SU-DHL-6 (cell line): ENCODE measurements at regions not wholly inside any gene's neighbourhood (a gene's known extent, or its start where the extent isn't known, plus 50 kb on each side); places are given as distances from the start of the nearest gene placed in this dataset.
"Not testable (repeated sequence)": the region's sequence is repeated elsewhere in the genome, so short reads cannot be mapped to it uniquely, and the experiment has no call there.

Source experiments
- CTCF ChIP-seq: fragments of 200-600 bp; sonication (generic); IDR thresholded peaks from one replicate; pipeline ENCODE4 v1.5.1; 2017; ENCODE audit warnings: antibody characterized with exemption, mild to moderate bottlenecking, low read length, moderate library complexity; ENCODE audit not compliant: insufficient read depth, poor library complexity, severe bottlenecking
- EZH2phosphoT487 ChIP-seq: fragments of 200-600 bp; sonication (generic), shearing (Covaris generic); conservative IDR thresholded peaks from 2 replicates; pipeline ENCODE4 v1.6.1; 2018; ENCODE audit warnings: mild to moderate bottlenecking, antibody characterized with exemption, low read length, moderate library complexity, mixed read lengths

- TF ChIP-seq CTCF, EZH2phosphoT487: not testable (repeated sequence)
These were observed 203.8 kb upstream of the CBLB start for GRCh38 chr3:106072596-106072995.
